ENCODE measurements at regions not wholly inside any gene's neighbourhood (a gene's known extent, or its start where the extent isn't known, plus 50 kb on each side); places are given as distances from the start of the nearest gene placed in this dataset.
"Not testable (repeated sequence)": the region's sequence is repeated elsewhere in the genome, so short reads cannot be mapped to it uniquely, and the experiment has no call there.

GRCh38 chr6:22134308-22134707, 162.5 kb downstream of the PRL start:
- Histone ChIP-seq H3K9ac (ENCODE audit: control insufficient read depth, extremely low read depth, insufficient read depth, low read length) (no peak overlapping the region), H3K9me1 (ENCODE audit: control insufficient read depth, extremely low read depth, insufficient read depth, low read length) (no peaks in the 10 kb centered on the region), H3K4me1 (ENCODE audit: control insufficient read depth, extremely low read depth, insufficient read depth, low read length) (no peaks in the 10 kb centered on the region), H3K27me3 (ENCODE audit: control insufficient read depth, extremely low read depth, insufficient read depth, low read length) (no peaks in the 10 kb centered on the region), H3K4me3 (ENCODE audit: control insufficient read depth in 2 of 3, extremely low read depth in 1 of 3, insufficient read depth in 2 of 3, low read depth in 1 of 3, low read length in 3 of 3) (no peak overlapping the region), H2AFZ (ENCODE audit: control insufficient read depth, low read length) (no peak overlapping the region), H3K9me3 (ENCODE audit: control insufficient read depth, low read depth, low read length) (no peaks in the 10 kb centered on the region), H3K4me2 (ENCODE audit: control insufficient read depth, extremely low read depth, insufficient read depth, low read depth, low read length) (no peak overlapping the region), H3K27ac (ENCODE audit: control insufficient read depth, insufficient read depth, low read length) (no peak overlapping the region), H3K36me3 (ENCODE audit: control insufficient read depth in 2 of 2, extremely low read depth in 1 of 2, insufficient read depth in 2 of 2, low read length in 2 of 2) (no peaks in the 10 kb centered on the region), H3K79me2 (ENCODE audit: control insufficient read depth, insufficient read depth, low read length) (no peaks in the 10 kb centered on the region), H4K20me1 (ENCODE audit: control insufficient read depth, extremely low read depth, insufficient read depth, low read length) (no peaks in the 10 kb centered on the region)
- dilution Hi-C loops (cut with MboI; ENCODE audit: extremely low pct_ligation_motif_present, low sequenced_read_pairs) = no loop called here
- no peak for DNase-seq (ENCODE audit: low read depth, low spot score)
- TF ChIP-seq CTCF (optimal IDR thresholded peaks at IDR 0.05 in 1 of 3, IDR thresholded peaks at IDR 0.05 in 1 of 3, conservative IDR thresholded peaks at IDR 0.05 in 1 of 3; ENCODE audit: extremely low read depth in 1 of 3, insufficient read depth in 2 of 3, low read length in 3 of 3) = no peak
- no peak for TF ChIP-seq EZH2 (IDR thresholded peaks at IDR 0.05; ENCODE audit: low read length)
- FAIRE-seq = no peak

GRCh38 chr6:22135395-22135794, 161.4 kb downstream of the PRL start:
- H3K36me3 ChIP-seq (ENCODE audit: control insufficient read depth in 2 of 2, extremely low read depth in 1 of 2, insufficient read depth in 2 of 2, low read length in 2 of 2) = no peaks in the 10 kb centered on the region
- no peaks in the 10 kb centered on the region for H4K20me1 ChIP-seq (ENCODE audit: control insufficient read depth, extremely low read depth, insufficient read depth, low read length)
- no peaks in the 10 kb centered on the region for H3K9me1 ChIP-seq (ENCODE audit: control insufficient read depth, extremely low read depth, insufficient read depth, low read length)
- H3K79me2 ChIP-seq (ENCODE audit: control insufficient read depth, insufficient read depth, low read length) = no peaks in the 10 kb centered on the region
- no peaks in the 10 kb centered on the region for H3K9me3 ChIP-seq (ENCODE audit: control insufficient read depth, low read depth, low read length)
- dilution Hi-C loops (cut with MboI; ENCODE audit: extremely low pct_ligation_motif_present, low sequenced_read_pairs) = no loop called here
- no peak overlapping the region for H3K9ac ChIP-seq (ENCODE audit: control insufficient read depth, extremely low read depth, insufficient read depth, low read length)
- TF ChIP-seq EZH2 (IDR thresholded peaks at IDR 0.05; ENCODE audit: low read length) (no peak), CTCF (optimal IDR thresholded peaks at IDR 0.05 in 1 of 3, IDR thresholded peaks at IDR 0.05 in 1 of 3, conservative IDR thresholded peaks at IDR 0.05 in 1 of 3; ENCODE audit: extremely low read depth in 1 of 3, insufficient read depth in 2 of 3, low read length in 3 of 3) (no peak)
- no peak overlapping the region for H3K27ac ChIP-seq (ENCODE audit: control insufficient read depth, insufficient read depth, low read length)
- H2AFZ ChIP-seq (ENCODE audit: control insufficient read depth, low read length) = no peak overlapping the region
- H3K4me1 ChIP-seq (ENCODE audit: control insufficient read depth, extremely low read depth, insufficient read depth, low read length) = no peaks in the 10 kb centered on the region
- no peak for DNase-seq (ENCODE audit: low read depth, low spot score)
- H3K27me3 ChIP-seq (ENCODE audit: control insufficient read depth, extremely low read depth, insufficient read depth, low read length) = no peaks in the 10 kb centered on the region
- H3K4me3 ChIP-seq (ENCODE audit: control insufficient read depth in 2 of 3, extremely low read depth in 1 of 3, insufficient read depth in 2 of 3, low read depth in 1 of 3, low read length in 3 of 3) = no peak overlapping the region
- FAIRE-seq = no peak
- H3K4me2 ChIP-seq (ENCODE audit: control insufficient read depth, extremely low read depth, insufficient read depth, low read depth, low read length) = no peak overlapping the region

GRCh38 chr6:22140736-22141135, 156.1 kb downstream of the PRL start:
- H3K9me3 ChIP-seq (ENCODE audit: control insufficient read depth, low read depth, low read length); H3K36me3 ChIP-seq (ENCODE audit: control insufficient read depth in 2 of 2, extremely low read depth in 1 of 2, insufficient read depth in 2 of 2, low read length in 2 of 2); H3K27me3 ChIP-seq (ENCODE audit: control insufficient read depth, extremely low read depth, insufficient read depth, low read length); H3K4me2 ChIP-seq (ENCODE audit: control insufficient read depth, extremely low read depth, insufficient read depth, low read depth, low read length); H3K9ac ChIP-seq (ENCODE audit: control insufficient read depth, extremely low read depth, insufficient read depth, low read length); DNase-seq (ENCODE audit: low read depth, low spot score); H3K4me1 ChIP-seq (ENCODE audit: control insufficient read depth, extremely low read depth, insufficient read depth, low read length); H3K79me2 ChIP-seq (ENCODE audit: control insufficient read depth, insufficient read depth, low read length); H4K20me1 ChIP-seq (ENCODE audit: control insufficient read depth, extremely low read depth, insufficient read depth, low read length); H3K9me1 ChIP-seq (ENCODE audit: control insufficient read depth, extremely low read depth, insufficient read depth, low read length); H3K4me3 ChIP-seq (ENCODE audit: control insufficient read depth in 2 of 3, extremely low read depth in 1 of 3, insufficient read depth in 2 of 3, low read depth in 1 of 3, low read length in 3 of 3); H3K27ac ChIP-seq (ENCODE audit: control insufficient read depth, insufficient read depth, low read length); H2AFZ ChIP-seq (ENCODE audit: control insufficient read depth, low read length); FAIRE-seq; dilution Hi-C loops (cut with MboI; ENCODE audit: extremely low pct_ligation_motif_present, low sequenced_read_pairs): not testable (repeated sequence)

All from keratinocyte (primary cell).